Epidermal melanocyte (primary cell): ENCODE measurements at regions not wholly inside any gene's neighbourhood (a gene's known extent, or its start where the extent isn't known, plus 50 kb on each side); places are given as distances from the start of the nearest gene placed in this dataset.

ENCODE experiments used
- DNase-seq: peaks from one replicate; pipeline ENCODE4 v3.0.0; 2011; ENCODE audit warnings: low spot score; ENCODE audit not compliant: insufficient read length

DNA sequence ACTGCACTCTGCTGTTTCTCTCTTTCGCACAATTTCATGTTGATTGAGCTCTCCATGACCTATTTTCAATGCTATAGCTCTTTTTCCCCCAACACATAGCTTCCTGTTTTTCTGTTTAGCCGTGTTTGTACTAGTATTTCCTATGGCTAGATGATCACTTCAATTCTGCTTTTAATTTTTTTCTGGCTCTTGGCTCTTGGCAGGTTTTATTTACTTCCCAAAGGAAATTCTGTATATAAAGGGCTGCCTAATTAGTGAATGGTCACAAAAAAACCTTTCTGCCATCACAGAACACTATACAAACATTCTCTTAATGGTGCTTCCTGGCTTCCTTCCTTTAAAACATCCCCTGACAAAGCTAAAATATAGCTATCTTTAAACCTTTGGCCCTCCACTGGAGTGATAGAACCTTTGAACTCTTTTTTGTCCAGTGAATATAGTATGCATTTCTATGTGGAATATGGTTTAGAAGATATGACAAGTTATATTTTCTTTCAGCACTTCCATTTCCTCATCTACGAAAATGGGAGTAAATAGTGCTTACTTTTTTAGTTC, 88.2 kb downstream of the RASSF9 start:
- no peak for DNase-seq
